Stimulated activated CD8-positive, alpha-beta memory T cell treated with anti-CD3 and anti-CD28 coated beads, Interleukin-12 subunit alpha, Interleukin-12 subunit beta, amount 100 ng/mL, for 1 hour (primary cell): ENCODE measurements at regions not wholly inside any gene's neighbourhood (a gene's known extent, or its start where the extent isn't known, plus 50 kb on each side); places are given as distances from the start of the nearest gene placed in this dataset.

Experiments used
- DNase-seq: peaks from one replicate; pipeline ENCODE4 v3.0.0-alpha.2; 2020; ENCODE audit warnings: low read depth

GRCh38 chr5:167861928-167862426 is 429.5 kb upstream of the WWC1 start:
- DNase-seq = no peak

DNA sequence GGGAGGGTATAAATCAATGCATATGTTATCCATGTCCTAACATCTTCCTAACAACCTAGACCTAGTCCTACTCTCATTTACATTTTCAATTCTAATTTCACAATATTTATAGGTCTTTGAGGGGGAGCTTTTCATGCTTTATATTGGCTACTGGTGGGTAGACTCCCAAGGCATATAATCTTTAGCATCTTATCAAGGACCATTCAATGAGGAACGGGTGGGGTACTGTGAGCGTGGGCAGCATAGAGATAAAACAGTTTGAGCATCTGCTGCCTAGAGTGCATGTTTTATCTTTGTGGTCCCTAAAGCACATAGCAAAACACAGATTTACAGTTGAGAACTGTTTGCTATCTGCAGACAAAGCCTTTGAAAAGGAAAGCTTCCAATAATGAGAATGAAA is 427.6 kb upstream of the WWC1 start:
- no peak for DNase-seq

- DNase-seq = no peak
Observed at GRCh38 chr5:167864801-167865200, 426.6 kb upstream of the WWC1 start.

DNA sequence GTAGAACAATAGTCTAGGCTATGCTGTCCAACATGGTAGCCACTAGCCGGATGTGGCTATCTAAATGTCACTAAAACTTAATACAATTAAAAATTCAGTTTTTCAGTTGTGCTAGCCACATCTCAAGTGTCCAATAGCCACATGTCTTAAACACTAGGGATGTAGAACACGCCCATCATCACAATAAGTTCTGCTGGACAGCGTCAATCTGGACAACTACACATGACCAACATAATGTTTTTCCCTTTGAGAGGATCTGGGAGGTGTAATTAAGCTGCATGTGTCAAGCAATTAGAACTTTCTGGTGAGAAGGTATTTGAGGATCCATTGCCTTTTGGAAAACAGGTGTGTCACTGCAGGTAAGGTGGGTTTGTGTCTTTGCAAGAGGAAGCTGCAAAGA is 424.6 kb upstream of the WWC1 start:
- no peak for DNase-seq

DNA sequence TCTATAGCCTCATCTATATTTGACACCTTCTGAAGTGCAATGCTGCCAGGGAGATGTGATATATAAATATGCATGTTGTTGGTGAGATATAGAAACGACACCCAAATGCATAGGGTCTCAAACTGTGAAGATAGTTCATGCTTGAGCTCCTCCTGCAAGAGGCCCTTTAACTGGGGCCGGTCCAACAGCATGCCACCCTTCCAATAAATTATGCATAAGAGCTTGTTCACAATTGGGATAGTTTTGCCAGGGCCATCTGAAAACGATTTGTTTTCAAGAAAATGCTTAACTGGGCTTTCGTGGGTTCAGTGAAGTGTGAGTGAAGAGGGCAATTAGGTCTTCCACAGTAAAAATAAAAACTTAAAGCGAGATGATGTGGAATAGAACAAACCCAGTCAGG is 424.2 kb upstream of the WWC1 start:
- no peak for DNase-seq

DNA sequence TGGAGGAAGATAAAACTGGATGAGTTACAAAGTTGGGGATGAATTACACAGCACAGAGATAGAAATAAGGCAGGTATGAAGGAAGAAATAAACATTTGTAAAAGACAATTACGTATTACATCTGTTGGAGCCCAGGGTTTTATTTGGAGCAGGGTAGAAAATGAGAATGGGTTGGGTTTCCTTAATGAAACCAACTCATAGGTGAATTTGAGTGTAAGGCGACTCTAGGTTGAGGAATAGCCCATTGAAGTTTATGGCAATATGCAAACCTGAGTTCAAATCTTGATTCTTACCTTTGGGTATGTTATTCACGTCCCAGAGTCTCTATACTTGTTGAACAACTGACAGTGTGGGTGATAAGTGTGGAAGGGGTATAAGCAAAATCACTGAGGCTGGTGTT is 422.3 kb upstream of the WWC1 start:
- DNase-seq = no peak

DNA sequence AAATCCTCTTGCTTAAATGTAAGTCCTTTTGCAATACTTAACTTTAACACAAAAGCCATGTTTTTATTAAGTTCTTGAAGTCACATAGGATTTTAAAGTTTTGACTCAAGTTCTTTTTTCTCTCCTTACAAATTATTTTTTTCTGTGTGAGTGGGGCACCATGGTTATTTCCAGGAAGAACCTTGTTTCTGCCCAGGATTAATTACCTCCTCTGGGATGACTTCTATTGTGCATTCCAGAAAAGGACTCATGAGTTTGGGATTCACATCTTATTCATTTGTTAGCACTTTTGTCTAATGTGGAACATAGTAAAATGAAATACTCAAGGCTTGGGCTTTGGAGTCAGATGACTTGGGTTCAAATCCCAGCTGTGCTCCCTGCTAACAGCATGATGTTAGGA is 421.4 kb upstream of the WWC1 start:
- DNase-seq = no peak

DNA sequence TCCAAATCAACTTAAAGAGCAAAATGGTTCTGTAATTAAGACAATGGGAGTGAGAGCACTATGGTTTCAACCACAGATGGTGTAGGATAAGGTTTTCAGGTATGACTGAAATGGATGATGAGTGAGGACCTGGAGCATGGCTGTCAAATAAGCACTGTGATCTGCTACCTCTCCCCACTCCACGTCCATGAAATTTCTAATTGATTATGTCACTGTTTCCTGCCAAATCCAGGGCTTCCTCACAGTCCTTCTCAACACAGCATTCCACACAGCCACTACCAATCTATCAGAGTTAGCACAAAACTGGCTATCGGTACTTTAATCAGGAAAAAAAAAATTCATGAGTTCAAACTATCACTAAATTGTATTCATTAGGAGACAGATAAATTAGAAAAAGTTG is 420.4 kb upstream of the WWC1 start:
- no peak for DNase-seq

- no peak for DNase-seq
Observed at GRCh38 chr5:167872791-167873190, 418.7 kb upstream of the WWC1 start.

DNA sequence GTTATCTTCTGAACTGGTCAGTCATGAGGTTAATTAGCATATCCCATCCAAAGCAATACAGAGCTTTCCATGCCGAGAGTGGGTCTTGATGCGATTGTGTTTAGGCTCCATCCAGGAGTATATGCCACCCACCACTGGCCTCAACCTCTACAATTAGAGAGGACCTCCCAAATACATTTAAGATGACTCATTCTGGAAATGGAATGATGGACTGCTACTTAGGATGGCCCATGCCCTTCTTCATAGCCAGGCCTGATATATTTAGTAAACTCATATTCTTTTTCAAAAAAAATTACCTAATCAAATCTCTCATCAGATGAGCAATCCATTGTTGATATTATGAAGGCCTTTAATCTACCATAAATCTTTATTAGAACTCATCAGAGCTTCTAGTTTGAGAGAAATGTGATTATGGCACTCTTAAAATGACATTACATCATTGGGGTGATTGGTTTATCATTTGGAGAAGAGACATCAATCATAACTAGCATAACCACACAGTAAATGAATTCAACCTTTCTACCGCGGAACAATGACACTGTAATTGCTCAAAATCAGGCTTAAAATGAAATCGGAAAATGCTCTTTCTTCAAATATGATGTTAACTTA is 414.2 kb upstream of the WWC1 start:
- no peak for DNase-seq

DNA sequence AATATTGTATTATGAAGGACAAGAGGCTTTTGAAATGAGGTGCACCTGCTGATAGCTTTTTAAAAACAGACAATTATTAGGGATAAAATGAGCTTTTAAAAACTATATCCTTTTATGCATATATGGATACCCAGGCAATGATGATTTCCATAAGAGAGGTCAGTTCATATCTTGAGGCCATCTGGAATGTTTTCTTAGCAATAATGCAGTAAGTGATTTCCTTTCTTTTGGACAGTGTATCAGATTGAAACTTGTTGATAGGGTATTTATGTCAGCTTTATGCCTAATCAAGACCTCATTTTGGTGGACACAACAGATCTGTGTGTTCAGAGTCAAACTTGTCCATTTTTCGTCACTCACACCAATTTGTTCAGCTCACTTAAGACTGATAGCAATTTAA is 413.5 kb upstream of the WWC1 start:
- no peak for DNase-seq

- no peak for DNase-seq
Observed at GRCh38 chr5:167880420-167880819, 411.0 kb upstream of the WWC1 start.

DNA sequence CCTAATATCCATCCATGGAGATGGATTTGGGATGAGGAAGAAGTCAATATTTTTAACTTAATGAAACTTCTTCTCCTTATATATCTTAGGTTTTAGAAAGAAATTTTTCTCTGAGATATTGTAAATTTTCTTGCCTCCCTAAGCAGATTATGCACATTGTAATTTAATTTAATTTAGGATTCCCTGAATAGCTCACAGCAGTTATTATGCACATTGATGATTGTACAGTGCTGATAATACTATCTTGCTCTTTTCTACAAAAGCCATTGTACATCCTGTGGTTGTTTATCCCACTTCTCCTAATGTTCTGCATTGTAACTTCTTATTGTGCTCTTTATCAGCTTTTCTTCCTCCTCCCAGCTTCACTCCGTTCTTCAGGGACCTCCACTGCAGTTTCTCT is 410.4 kb upstream of the WWC1 start:
- no peak for DNase-seq

DNA sequence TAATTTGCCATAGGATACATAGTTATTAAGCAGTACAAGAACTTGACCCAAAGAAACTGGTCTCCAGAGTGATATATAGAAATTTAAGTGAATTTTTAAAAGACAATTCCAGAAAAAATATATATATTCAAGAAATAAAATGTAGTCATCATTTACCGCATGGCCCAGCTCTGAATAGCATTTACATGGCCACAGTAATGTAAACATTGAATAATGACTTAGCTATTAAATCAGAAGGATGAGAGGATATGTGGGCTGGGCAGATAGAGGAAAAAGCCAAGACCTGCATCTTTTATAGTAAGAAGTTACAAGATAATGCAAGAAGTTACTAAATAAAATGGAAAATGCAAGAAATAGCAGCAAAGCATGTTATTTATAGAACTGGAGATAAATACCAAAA is 405.2 kb upstream of the WWC1 start:
- DNase-seq = no peak

DNA sequence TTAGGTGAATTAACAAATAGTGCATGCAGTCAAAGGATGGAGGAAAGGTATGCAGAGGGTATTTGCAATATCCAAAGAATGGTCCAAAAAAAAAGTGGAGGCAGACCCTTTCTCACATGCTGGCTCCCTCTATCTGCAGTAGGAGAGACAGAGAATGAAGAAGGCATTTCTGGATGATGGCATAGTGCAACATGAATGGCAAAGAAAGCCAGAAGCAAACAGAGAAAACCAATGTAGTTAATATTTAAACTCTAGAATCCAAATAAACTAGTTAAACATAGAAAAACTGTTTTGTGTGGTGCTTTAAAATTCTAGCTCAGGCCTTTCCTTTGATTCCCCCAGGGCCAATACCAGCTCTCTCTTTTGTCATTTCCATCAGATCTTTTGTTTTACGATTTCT is 403.1 kb upstream of the WWC1 start:
- no peak for DNase-seq

DNA sequence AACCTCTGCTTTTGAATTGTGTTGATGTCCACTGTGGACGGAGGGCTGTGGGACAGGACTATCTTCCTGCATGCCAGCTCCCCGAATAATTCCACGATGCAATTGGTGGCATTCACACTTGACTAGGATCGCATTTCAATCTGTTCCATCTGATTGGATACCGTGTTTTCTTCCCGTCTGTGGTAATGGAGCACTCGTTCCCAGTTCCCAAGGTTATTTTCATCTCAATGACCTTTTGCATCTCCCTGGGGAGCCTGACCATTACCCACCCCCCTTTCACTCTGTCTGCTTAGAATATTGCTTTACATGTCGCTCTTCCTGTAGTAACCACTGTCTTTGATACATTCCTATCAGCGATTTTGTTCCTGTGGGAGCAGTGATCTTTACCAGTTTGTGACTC is 402.2 kb upstream of the WWC1 start:
- DNase-seq = no peak

DNA sequence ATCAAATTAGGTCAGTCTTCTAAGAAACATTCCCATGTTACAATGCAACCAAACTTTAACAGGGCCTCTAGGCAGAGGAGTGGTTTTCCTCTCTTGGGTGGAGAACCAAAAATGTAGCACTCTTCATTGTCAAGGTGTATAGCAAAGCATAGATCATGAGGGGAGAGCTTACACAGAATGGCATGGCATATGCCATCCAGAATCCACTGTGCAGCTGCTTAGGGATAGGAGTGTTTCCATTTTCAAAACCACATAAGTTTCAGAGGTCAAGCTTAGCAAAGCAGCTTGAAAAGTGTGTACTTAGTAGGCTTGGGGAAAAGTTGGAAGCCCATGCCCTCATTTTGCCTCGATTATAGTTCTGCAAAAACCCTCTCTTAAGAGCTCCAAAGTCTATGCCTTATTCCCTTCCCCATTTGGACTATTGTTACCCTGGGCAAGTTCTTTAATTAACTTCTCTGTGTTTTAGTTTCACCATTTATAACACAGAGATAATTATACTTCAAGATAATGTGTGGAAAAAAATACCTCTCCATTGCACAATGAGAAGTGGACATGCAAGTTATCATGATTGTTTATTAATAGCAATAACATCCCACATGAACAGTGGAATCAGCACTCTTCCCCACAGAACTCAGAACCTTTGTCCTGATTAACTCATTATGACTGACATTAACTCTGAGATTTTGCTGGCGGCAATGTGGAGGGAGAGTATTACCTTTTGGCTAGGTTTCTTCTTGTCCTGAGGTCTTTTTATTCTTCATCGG is 398.9 kb upstream of the WWC1 start:
- no peak for DNase-seq

DNA sequence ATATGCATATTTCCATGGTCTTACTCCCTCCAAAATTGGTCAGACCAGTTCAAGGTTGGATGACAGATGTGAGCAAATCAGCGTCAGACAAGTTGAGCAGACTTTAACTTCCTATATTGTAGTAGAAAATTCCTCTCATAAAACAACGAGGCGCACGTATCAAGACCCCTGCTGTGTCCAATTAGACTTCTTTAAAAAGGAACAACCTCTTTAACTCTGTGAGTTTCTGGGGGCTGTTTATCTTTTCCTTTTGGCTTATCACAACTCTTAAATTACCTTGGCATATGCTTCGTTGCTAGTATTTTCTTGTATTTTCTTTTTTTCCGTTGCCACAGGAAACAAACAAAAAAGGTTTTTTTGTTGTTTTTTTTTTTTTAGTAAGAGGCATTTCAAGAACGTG is 398.2 kb upstream of the WWC1 start:
- no peak for DNase-seq

GRCh38 chr5:167894631-167895472 is 396.6 kb upstream of the WWC1 start:
- DNase-seq = no peak

DNA sequence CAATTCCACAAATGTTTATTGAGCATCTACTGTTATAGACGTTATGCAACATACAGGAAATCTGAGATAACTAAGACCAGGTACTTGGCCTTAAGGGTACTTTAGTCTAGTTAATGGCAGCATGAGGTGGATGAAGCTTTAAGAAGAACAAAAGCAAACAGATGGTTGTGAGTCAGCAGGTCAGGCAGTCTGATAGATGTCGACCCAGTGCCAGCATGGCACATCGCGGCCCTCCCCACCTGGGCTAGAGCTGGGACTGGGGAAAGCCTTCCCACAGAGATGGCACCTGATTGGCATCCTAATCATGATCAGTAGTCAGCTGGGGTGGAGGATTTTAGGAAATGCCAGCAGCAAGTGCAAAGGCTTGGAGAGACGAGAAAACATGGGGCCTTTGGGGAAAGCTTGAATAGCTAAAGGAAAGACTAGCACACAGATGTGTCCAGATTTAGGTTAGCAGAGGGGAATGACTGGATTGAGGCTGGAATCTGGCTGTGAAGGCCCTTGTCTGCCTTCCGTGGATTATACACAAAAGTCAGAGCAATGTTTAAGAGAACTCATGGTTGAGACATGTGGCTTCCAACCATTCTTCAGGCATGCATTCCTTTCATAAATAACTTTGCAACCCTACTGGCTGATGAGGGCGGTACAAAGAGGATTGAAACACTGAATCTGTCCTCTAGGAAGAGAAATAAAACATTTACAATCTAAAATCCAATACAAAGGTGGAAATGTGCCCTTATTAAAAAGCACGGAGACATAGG is 395.4 kb upstream of the WWC1 start:
- no peak for DNase-seq

GRCh38 chr5:167896814-167897213 is 394.6 kb upstream of the WWC1 start:
- no peak for DNase-seq

DNA sequence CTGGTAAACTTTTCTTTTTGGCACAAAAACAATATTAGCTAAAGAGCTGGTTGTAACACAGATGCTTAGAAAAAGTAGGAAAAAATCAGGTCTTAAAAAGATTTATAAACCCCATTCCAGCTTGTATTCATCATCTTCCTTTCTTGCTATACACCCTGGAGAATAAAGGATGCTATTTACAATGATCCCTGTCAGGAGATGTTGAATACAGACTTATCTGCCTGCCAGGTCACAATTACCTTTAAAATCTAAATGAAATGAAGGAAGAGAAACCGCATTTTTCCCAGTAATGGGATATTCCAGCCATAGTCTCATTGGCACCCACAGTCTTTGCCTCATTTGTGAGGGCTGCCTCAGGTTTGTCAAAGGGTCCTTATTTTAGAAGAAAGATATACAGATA is 394.1 kb upstream of the WWC1 start:
- no peak for DNase-seq
